Esophagus squamous epithelium (tissue), 4 donors: ENCODE measurements at regions not wholly inside any gene's neighbourhood (a gene's known extent, or its start where the extent isn't known, plus 50 kb on each side); places are given as distances from the start of the nearest gene placed in this dataset.

ENCODE experiments used
- POLR2A ChIP-seq, 4 donors: fragments of 450-650 bp; IDR thresholded peaks; one replicate each; pipeline ENCODE4 v1.6.1; 2017; ENCODE audit warnings: antibody characterized with exemption in 4 of 4, mild to moderate bottlenecking in 4 of 4, moderate library complexity in 3 of 4
- TF ChIP-seq, protein P1 (sequence below), 6 experiments: fragments of 450-650 bp in 4 of 6; fragments of 200-600 bp in 2 of 6; sonication (generic) in 2 of 6; IDR thresholded peaks; one replicate each; pipeline ENCODE4 v1.5.1; 2016 to 2019; ENCODE audit warnings: antibody characterized with exemption in 6 of 6, mild to moderate bottlenecking in 4 of 6, moderate library complexity in 4 of 6

DNA sequence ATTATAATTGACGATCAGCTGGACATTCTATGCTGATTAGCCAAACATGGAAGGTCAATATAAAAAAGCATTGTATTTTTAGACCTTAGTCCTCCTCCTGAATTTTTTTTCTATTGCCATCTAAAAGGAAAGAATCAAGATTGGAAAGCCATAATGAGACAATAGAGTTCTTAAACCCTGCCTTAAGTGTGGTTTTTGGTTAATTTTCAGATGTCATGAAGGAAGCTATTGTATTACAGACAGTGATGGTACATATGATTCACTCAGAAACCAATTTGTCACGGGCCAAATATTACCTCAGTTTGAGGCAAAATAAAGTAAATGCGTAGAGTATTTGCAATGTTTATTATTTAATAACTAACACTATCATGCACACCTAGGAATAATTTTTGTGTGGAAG lies 1164.0 kb upstream of the RAG2 start:
- no peak for TF ChIP-seq POLR2A (IDR thresholded peaks at IDR 0.05)
- TF ChIP-seq, protein P1, sequence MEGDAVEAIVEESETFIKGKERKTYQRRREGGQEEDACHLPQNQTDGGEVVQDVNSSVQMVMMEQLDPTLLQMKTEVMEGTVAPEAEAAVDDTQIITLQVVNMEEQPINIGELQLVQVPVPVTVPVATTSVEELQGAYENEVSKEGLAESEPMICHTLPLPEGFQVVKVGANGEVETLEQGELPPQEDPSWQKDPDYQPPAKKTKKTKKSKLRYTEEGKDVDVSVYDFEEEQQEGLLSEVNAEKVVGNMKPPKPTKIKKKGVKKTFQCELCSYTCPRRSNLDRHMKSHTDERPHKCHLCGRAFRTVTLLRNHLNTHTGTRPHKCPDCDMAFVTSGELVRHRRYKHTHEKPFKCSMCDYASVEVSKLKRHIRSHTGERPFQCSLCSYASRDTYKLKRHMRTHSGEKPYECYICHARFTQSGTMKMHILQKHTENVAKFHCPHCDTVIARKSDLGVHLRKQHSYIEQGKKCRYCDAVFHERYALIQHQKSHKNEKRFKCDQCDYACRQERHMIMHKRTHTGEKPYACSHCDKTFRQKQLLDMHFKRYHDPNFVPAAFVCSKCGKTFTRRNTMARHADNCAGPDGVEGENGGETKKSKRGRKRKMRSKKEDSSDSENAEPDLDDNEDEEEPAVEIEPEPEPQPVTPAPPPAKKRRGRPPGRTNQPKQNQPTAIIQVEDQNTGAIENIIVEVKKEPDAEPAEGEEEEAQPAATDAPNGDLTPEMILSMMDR (IDR thresholded peaks at IDR 0.05) = no peak
